ENCODE measurements at regions not wholly inside any gene's neighbourhood (a gene's known extent, or its start where the extent isn't known, plus 50 kb on each side); places are given as distances from the start of the nearest gene placed in this dataset.
"Not testable (repeated sequence)": the region's sequence is repeated elsewhere in the genome, so short reads cannot be mapped to it uniquely, and the experiment has no call there.

DNA sequence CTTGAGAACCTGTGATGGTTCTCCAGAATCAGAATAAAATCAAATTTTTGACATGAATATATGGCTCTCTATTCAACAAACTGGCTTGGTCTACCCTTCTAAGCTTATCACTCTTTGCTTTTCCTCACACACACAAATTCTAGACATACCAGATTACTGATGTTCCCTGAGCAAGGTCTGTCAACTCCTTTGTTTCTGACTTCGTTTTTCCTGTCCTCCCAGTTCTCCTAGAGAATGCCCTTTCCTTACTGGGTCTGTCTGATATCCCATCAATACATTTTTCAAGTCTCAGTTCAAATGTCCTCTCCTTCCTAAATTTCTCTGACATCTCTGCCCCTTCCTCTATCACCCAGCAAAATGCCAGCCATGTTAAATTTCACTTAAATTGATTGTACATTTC, 202.1 kb upstream of the IGFBP7 start:
- no peak for DNase-seq (ENCODE audit: low read depth)
- in situ Hi-C loops (cut with HindIII; ENCODE audit: low sequenced_read_pairs), result no loop called here
- TF ChIP-seq, protein P1, sequence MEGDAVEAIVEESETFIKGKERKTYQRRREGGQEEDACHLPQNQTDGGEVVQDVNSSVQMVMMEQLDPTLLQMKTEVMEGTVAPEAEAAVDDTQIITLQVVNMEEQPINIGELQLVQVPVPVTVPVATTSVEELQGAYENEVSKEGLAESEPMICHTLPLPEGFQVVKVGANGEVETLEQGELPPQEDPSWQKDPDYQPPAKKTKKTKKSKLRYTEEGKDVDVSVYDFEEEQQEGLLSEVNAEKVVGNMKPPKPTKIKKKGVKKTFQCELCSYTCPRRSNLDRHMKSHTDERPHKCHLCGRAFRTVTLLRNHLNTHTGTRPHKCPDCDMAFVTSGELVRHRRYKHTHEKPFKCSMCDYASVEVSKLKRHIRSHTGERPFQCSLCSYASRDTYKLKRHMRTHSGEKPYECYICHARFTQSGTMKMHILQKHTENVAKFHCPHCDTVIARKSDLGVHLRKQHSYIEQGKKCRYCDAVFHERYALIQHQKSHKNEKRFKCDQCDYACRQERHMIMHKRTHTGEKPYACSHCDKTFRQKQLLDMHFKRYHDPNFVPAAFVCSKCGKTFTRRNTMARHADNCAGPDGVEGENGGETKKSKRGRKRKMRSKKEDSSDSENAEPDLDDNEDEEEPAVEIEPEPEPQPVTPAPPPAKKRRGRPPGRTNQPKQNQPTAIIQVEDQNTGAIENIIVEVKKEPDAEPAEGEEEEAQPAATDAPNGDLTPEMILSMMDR (IDR thresholded peaks at IDR 0.05; ENCODE audit: low read depth, low read length, missing control alignments), result no peak
- no peak overlapping the region for H3K4me3 ChIP-seq (ENCODE audit: low read depth, low read length)

DNA sequence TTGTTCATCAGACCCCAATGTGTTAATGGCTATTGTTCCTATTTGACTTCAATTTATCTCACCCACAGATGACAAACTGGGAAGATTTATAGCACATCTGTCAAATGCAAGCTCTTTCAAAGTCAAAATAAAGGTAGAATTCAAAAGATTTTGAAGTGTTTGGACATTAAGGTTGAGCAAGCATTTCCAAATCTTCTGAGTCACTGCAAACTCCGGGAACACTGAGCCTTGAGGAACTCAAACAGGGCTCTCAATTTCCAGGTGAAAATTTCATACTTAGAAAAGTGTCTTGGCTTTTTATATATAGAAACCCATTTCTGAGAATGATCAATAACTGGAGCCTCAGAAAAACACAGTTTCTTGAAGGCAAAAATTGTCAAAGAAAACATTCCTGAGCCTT, 199.5 kb upstream of the IGFBP7 start:
- H3K4me3 ChIP-seq (ENCODE audit: low read depth, low read length), result no peak overlapping the region
- no peak for DNase-seq (ENCODE audit: low read depth)
- TF ChIP-seq, protein P1 (IDR thresholded peaks at IDR 0.05; ENCODE audit: low read depth, low read length, missing control alignments), result no peak
- in situ Hi-C loops (cut with HindIII; ENCODE audit: low sequenced_read_pairs), result no loop called here

DNA sequence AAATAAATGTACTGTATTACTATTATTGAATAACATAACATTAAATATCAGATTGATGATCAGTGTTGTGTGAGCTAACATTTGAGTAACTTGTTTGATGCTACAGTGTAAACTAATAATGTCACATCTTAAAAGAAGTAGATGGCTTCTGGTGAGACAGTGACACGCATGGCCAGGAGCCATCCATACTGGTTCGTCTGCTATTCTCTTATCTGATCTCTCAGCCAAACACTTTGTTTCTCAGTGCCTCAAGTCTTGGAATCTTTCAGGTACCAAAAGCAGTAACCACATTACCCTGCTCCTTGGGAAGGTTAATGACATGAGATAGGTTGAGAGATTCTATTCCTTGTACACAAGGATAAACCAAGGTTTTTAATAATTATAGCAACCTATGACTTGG, 198.1 kb upstream of the IGFBP7 start:
- TF ChIP-seq, protein P1 (IDR thresholded peaks at IDR 0.05; ENCODE audit: low read depth, low read length, missing control alignments), result no peak
- no peak for DNase-seq (ENCODE audit: low read depth)
- in situ Hi-C loops (cut with HindIII; ENCODE audit: low sequenced_read_pairs), result no loop called here
- no peak overlapping the region for H3K4me3 ChIP-seq (ENCODE audit: low read depth, low read length)

DNA sequence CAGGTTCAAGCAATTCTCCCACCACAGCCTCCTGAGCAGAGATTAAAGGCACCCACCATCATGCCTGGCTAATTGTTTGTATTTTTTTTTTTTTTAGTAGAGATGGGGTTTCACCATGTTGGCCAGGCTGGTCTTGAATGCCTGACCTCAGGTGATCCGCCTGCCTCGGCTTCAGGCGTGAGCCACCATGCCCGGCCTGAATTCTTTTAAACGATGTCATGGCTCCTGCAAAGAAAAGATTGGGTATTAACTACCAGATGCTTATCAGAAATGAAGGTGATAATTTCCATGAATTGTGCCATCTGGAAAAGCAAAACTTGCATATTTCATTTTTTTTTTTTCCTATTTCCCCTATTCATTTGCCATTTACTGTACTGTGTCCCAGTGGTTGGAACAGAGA, 195.7 kb upstream of the IGFBP7 start:
- TF ChIP-seq, protein P1 (IDR thresholded peaks at IDR 0.05; ENCODE audit: low read depth, low read length, missing control alignments), result no peak
- in situ Hi-C loops (cut with HindIII; ENCODE audit: low sequenced_read_pairs), result no loop called here
- H3K4me3 ChIP-seq (ENCODE audit: low read depth, low read length), result no peak overlapping the region
- DNase-seq (ENCODE audit: low read depth), result no peak

DNA sequence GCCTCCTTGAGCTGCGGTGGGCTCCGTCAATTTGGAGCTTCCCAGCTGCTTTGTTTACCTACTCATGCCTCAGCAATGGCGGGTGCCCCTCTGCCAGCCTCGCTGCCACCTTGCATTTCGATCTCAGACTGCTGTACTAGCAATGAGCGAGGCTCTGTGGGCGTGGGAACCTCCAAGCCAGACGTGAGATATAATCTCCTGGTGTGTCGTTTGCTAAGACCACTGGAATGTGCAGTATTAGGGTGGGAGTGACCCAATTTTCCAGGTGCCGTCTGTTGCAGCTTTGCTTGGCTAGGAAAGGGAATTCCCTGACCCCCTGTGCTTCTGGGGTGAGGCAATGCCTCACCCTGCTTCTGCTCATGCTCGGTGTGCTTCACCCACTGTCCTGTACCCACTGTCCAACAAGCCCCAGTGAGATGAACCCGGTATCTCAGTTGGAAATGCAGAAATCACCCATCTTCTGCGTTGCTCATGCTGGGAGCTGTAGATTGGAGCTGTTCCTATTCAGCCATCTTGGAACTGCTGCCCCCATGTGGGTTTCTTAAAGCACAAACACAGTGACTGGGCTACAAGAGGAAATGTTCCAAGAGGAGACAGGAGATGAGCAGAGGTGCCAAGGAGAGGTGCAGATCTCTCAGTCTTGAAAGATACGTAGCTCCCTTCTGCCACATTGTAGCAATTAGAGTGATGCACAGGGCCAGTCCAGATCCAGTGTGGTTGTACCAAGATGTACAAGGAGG, 193.0 kb upstream of the IGFBP7 start:
- no peak overlapping the region for H3K4me3 ChIP-seq (ENCODE audit: low read depth, low read length)
- no peak for DNase-seq (ENCODE audit: low read depth)
- TF ChIP-seq, protein P1 (IDR thresholded peaks at IDR 0.05; ENCODE audit: low read depth, low read length, missing control alignments), result no peak
- in situ Hi-C loops (cut with HindIII; ENCODE audit: low sequenced_read_pairs), result no loop called here

DNA sequence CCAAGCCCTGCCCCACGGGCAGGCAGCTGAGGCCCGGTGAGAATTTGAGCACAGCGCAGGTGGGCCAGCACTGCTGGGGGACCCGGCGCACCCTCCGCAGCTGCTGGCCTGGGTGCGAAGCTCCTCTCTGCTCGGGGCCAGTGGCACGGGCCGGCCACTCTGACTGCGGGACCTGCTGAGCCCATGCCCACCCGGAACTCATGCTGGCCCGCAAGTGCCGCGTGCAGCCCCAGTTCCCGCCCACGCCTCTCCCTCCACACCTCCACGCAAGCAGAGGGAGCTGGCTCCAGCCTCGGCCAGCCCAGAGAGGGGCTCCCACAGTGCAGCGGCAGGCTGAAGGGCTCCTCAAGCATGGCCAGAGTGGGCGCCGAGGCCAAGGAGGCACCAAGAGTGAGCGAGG, 190.1 kb upstream of the IGFBP7 start:
- in situ Hi-C loops (cut with HindIII; ENCODE audit: low sequenced_read_pairs); H3K4me3 ChIP-seq (ENCODE audit: low read depth, low read length); DNase-seq (ENCODE audit: low read depth): not testable (repeated sequence)

DNA sequence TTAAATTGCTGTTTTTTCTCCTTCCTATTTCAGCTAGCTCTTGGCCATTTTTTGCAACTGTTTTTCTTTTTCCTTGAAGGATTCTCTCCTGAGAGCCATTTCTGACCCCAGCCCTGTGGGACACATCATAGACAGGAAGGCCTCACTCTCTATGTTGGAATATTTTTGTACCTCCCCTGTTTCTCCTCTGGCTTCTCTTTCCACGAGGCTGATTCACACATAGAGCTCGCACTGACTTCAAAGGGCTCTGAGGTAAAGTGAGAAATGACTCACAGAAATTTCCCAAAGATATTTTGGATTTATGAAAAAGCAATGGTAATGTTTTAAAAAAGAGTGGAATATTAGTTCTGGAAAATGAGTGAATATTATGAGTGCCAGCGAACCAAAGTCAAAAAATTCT, 181.7 kb upstream of the IGFBP7 start:
- in situ Hi-C loops (cut with HindIII; ENCODE audit: low sequenced_read_pairs), result no loop called here
- TF ChIP-seq, protein P1 (IDR thresholded peaks at IDR 0.05; ENCODE audit: low read depth, low read length, missing control alignments), result no peak
- DNase-seq (ENCODE audit: low read depth), result peak; percentile 32
- no peak overlapping the region for H3K4me3 ChIP-seq (ENCODE audit: low read depth, low read length)
